IPS-20b (cell line): ENCODE measurements at regions not wholly inside any gene's neighbourhood (a gene's known extent, or its start where the extent isn't known, plus 50 kb on each side); places are given as distances from the start of the nearest gene placed in this dataset.
"Not testable (repeated sequence)": the region's sequence is repeated elsewhere in the genome, so short reads cannot be mapped to it uniquely, and the experiment has no call there.

Source experiments
- H3K27ac ChIP-seq: one replicate; pipeline ENCODE4 v1.5.1; 2013; ENCODE audit warnings: low read length
- H3K27me3 ChIP-seq: 2 replicates; pipeline ENCODE4 v1.6.1; 2013; ENCODE audit warnings: mild to moderate bottlenecking, low read length, inconsistent platforms; ENCODE audit not compliant: insufficient read depth
- H3K36me3 ChIP-seq: 2 replicates; pipeline ENCODE4 v1.6.1; 2013; ENCODE audit warnings: low read depth, mild to moderate bottlenecking, inconsistent platforms, low read length, moderate library complexity; ENCODE audit not compliant: insufficient read depth
- H3K4me1 ChIP-seq: 2 replicates; pipeline ENCODE4 v1.6.1; 2013; ENCODE audit warnings: mild to moderate bottlenecking, control low read depth, inconsistent platforms, low read length, moderate library complexity; ENCODE audit not compliant: insufficient read depth
- H3K4me3 ChIP-seq: 2 replicates; pipeline ENCODE4 v1.5.1; 2013; ENCODE audit warnings: mild to moderate bottlenecking, low read length, inconsistent platforms
- H3K9ac ChIP-seq: 2 replicates; pipeline ENCODE4 v1.6.1; 2013; ENCODE audit warnings: low read depth, mild to moderate bottlenecking, inconsistent platforms, low read length, moderate library complexity
- H3K9me3 ChIP-seq: 2 replicates; pipeline ENCODE4 v1.6.1; 2013; ENCODE audit warnings: mild to moderate bottlenecking, low read depth, low read length, inconsistent platforms; ENCODE audit not compliant: insufficient read depth

- H3K27me3 ChIP-seq: no peaks in the 10 kb centered on the region
- H3K9me3 ChIP-seq: no peaks in the 10 kb centered on the region
- no peaks in the 10 kb centered on the region for H3K4me1 ChIP-seq
- H3K9ac ChIP-seq: no peak overlapping the region
- H3K36me3 ChIP-seq: no peaks in the 10 kb centered on the region
- H3K4me3 ChIP-seq: no peak overlapping the region
- no peak overlapping the region for H3K27ac ChIP-seq
Observed at GRCh38 chr4:149202117-149202516, 613.5 kb downstream of the IQCM start.

GRCh38 chr4:149199594-149199993, 616.0 kb downstream of the IQCM start:
- Histone ChIP-seq H3K4me1 (no peaks in the 10 kb centered on the region), H3K9me3 (no peaks in the 10 kb centered on the region), H3K27ac (no peak overlapping the region), H3K9ac (no peak overlapping the region), H3K27me3 (no peaks in the 10 kb centered on the region), H3K4me3 (no peak overlapping the region), H3K36me3 (no peaks in the 10 kb centered on the region)

- no peaks in the 10 kb centered on the region for H3K9me3 ChIP-seq
- no peak overlapping the region for H3K9ac ChIP-seq
- no peaks in the 10 kb centered on the region for H3K36me3 ChIP-seq
- no peaks in the 10 kb centered on the region for H3K4me1 ChIP-seq
- no peak overlapping the region for H3K27ac ChIP-seq
- no peak overlapping the region for H3K4me3 ChIP-seq
- H3K27me3 ChIP-seq: no peaks in the 10 kb centered on the region
Observed at GRCh38 chr4:149194061-149194460, 621.6 kb downstream of the IQCM start.

- Histone ChIP-seq H3K9me3 (no peaks in the 10 kb centered on the region), H3K9ac (no peak overlapping the region), H3K36me3 (no peaks in the 10 kb centered on the region), H3K27me3 (no peaks in the 10 kb centered on the region), H3K4me1 (peaks cover 5% of the 10 kb centered on the region), H3K4me3 (no peak overlapping the region), H3K27ac (no peak overlapping the region)
Observed at GRCh38 chr4:149187726-149188125, 627.9 kb downstream of the IQCM start.

GRCh38 chr4:149183638-149184037, 632.0 kb downstream of the IQCM start:
- no peak overlapping the region for H3K9ac ChIP-seq
- no peaks in the 10 kb centered on the region for H3K27me3 ChIP-seq
- H3K4me1 ChIP-seq: peaks cover 5% of the 10 kb centered on the region
- H3K9me3 ChIP-seq: no peaks in the 10 kb centered on the region
- H3K27ac ChIP-seq: no peak overlapping the region
- H3K4me3 ChIP-seq: no peak overlapping the region
- no peaks in the 10 kb centered on the region for H3K36me3 ChIP-seq

- not testable (repeated sequence) for H3K27ac ChIP-seq, H3K4me3 ChIP-seq, H3K36me3 ChIP-seq, H3K9ac ChIP-seq, H3K4me1 ChIP-seq, H3K27me3 ChIP-seq, H3K9me3 ChIP-seq
Observed at GRCh38 chr4:149181459-149181858, 634.2 kb downstream of the IQCM start.

GRCh38 chr4:149176039-149176438, 639.6 kb downstream of the IQCM start:
- Histone ChIP-seq H3K4me1 (no peaks in the 10 kb centered on the region), H3K36me3 (no peaks in the 10 kb centered on the region), H3K4me3 (no peak overlapping the region)

GRCh38 chr4:149175549-149175948, 640.1 kb downstream of the IQCM start:
- H3K27me3 ChIP-seq: no peaks in the 10 kb centered on the region
- no peaks in the 10 kb centered on the region for H3K36me3 ChIP-seq
- no peaks in the 10 kb centered on the region for H3K4me1 ChIP-seq
- H3K27ac ChIP-seq: no peak overlapping the region
- no peak overlapping the region for H3K4me3 ChIP-seq
- H3K9me3 ChIP-seq: no peaks in the 10 kb centered on the region
- no peak overlapping the region for H3K9ac ChIP-seq

More at GRCh38 chr4:149176039-149176438, 639.6 kb downstream of the IQCM start:
- no peaks in the 10 kb centered on the region for H3K27me3 ChIP-seq
- no peak overlapping the region for H3K27ac ChIP-seq
- no peaks in the 10 kb centered on the region for H3K9me3 ChIP-seq
- no peak overlapping the region for H3K9ac ChIP-seq

GRCh38 chr4:149173241-149174013, 642.2 kb downstream of the IQCM start:
- Histone ChIP-seq H3K36me3 (no peaks in the 10 kb centered on the region), H3K4me1 (no peaks in the 10 kb centered on the region), H3K9me3 (no peaks in the 10 kb centered on the region), H3K9ac (no peak overlapping the region), H3K4me3 (no peak overlapping the region), H3K27me3 (no peaks in the 10 kb centered on the region), H3K27ac (no peak overlapping the region)

- no peak overlapping the region for H3K27ac ChIP-seq
- no peak overlapping the region for H3K4me3 ChIP-seq
- no peak overlapping the region for H3K9ac ChIP-seq
- H3K27me3 ChIP-seq: no peaks in the 10 kb centered on the region
- H3K36me3 ChIP-seq: no peaks in the 10 kb centered on the region
- no peaks in the 10 kb centered on the region for H3K9me3 ChIP-seq
- peaks cover 22% of the 10 kb centered on the region for H3K4me1 ChIP-seq
Observed at GRCh38 chr4:149168645-149169044, 647.0 kb downstream of the IQCM start.

GRCh38 chr4:149166876-149167275, 648.8 kb downstream of the IQCM start:
- H3K27ac ChIP-seq: peak overlapping the region; percentile 14
- H3K27me3 ChIP-seq: no peaks in the 10 kb centered on the region
- H3K4me3 ChIP-seq: no peak overlapping the region
- H3K9me3 ChIP-seq: no peaks in the 10 kb centered on the region
- H3K9ac ChIP-seq: no peak overlapping the region
- H3K4me1 ChIP-seq: peaks cover 27% of the 10 kb centered on the region
- H3K36me3 ChIP-seq: no peaks in the 10 kb centered on the region

GRCh38 chr4:149166365-149166764, 649.3 kb downstream of the IQCM start:
- Histone ChIP-seq H3K4me1 (peaks cover 27% of the 10 kb centered on the region), H3K27me3 (no peaks in the 10 kb centered on the region), H3K4me3 (no peak overlapping the region), H3K36me3 (no peaks in the 10 kb centered on the region), H3K9ac (no peak overlapping the region), H3K27ac (peak overlapping the region; percentile 14), H3K9me3 (no peaks in the 10 kb centered on the region)
